ENCODE measurements at regions not wholly inside any gene's neighbourhood (a gene's known extent, or its start where the extent isn't known, plus 50 kb on each side); places are given as distances from the start of the nearest gene placed in this dataset.

DNA sequence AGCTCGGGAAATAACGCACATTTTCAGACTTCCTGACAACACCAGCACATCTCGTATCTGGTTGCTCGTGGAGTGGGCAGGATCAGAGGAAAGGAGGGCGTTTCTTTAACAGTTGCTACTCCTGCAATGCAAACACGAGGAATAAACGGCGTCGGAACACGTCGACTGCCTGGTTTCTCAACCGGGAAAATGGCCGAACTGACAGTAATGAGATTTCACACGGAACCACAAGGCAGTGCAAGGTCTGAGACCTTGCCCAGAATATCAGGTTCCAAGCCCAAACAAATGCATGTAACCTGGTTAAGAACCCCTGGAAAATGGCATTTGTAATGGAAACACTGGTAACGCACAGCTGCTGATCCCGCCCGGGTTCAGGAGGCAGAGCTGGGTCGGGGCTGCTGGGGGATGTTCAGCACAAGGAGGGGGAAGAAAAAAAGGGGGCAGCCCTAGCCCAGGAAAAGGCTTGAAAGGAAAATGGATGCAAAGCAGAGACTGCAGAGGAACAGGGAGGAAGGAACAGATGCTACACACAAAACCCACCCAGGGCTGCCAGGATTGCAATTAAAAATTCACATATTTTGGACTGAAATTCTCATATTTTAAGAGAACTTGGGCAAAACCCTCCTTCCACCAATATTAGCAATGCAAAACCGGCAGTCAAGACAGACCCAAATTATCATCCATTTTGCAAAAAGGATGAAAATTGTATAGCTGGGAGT is 61.6 kb upstream of the KLHL29 start:
- intact Hi-C loops (cut with DNase I): no loop called here
- 51 to 53% methylated on average over 19 of the region's 19 CpGs for WGBS, 2 donors
- no peaks in the 10 kb centered on the region for H3K4me1 ChIP-seq
- no peak overlapping the region for H3K27ac ChIP-seq
- H3K4me3 ChIP-seq: no peak overlapping the region
- FAIRE-seq (no peak), ATAC-seq (peak in 1 of 4 donors; percentile 16), DNase-seq (no peak)
- H3K36me3 ChIP-seq: no peaks in the 10 kb centered on the region
- TF ChIP-seq, protein P1, sequence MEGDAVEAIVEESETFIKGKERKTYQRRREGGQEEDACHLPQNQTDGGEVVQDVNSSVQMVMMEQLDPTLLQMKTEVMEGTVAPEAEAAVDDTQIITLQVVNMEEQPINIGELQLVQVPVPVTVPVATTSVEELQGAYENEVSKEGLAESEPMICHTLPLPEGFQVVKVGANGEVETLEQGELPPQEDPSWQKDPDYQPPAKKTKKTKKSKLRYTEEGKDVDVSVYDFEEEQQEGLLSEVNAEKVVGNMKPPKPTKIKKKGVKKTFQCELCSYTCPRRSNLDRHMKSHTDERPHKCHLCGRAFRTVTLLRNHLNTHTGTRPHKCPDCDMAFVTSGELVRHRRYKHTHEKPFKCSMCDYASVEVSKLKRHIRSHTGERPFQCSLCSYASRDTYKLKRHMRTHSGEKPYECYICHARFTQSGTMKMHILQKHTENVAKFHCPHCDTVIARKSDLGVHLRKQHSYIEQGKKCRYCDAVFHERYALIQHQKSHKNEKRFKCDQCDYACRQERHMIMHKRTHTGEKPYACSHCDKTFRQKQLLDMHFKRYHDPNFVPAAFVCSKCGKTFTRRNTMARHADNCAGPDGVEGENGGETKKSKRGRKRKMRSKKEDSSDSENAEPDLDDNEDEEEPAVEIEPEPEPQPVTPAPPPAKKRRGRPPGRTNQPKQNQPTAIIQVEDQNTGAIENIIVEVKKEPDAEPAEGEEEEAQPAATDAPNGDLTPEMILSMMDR (IDR thresholded peaks at IDR 0.05): no peak
- H3K27me3 ChIP-seq: no peaks in the 10 kb centered on the region
- no peaks in the 10 kb centered on the region for H3K9me3 ChIP-seq

DNA sequence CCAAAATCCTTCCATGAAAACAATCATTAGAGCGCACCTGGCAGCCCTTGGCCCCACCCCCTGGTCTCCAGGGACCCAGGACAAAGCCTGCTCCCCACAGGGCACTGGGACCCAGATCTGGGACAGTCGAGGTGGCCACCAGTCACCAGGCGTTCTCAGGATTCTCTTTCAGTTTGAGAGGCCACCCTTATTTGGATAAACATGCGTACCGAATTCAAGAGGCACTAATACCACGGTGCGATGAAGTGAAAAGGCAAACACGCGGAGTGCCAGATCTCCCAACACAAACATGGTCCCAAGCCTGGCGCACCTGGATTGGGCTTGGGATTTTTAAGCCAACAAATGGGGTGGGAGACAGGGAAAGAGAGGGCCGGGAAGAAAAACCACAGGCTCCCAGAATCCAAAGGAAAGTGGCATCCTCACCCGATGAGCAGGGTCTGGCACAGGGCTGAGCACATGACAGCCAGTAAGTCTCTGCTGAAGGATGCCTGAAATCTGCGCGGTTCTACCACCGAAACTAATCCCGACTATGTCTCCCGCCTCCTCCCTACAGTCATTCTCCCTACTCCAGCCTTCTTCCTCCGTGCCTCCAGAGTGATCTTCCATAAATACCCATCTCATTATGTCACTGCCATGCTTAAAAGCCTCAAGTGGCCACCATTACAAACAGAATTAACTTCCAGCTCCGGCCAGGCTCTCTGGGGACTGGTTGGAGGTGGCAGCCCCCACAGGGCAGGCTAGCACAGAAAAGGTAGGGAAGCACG is 60.9 kb upstream of the KLHL29 start:
- no peak overlapping the region for H3K27ac ChIP-seq
- H3K4me3 ChIP-seq: no peak overlapping the region
- no peak for ATAC-seq
- H3K4me1 ChIP-seq: no peaks in the 10 kb centered on the region
- H3K27me3 ChIP-seq: no peaks in the 10 kb centered on the region
- intact Hi-C loops (cut with DNase I): no loop called here
- TF ChIP-seq, protein P1 (IDR thresholded peaks at IDR 0.05): no peak
- no peak for FAIRE-seq
- no peaks in the 10 kb centered on the region for H3K36me3 ChIP-seq
- H3K9me3 ChIP-seq: no peaks in the 10 kb centered on the region
- DNase-seq: no peak
- 76 to 82% methylated on average over 20 of the region's 20 CpGs for WGBS, 2 donors

DNA sequence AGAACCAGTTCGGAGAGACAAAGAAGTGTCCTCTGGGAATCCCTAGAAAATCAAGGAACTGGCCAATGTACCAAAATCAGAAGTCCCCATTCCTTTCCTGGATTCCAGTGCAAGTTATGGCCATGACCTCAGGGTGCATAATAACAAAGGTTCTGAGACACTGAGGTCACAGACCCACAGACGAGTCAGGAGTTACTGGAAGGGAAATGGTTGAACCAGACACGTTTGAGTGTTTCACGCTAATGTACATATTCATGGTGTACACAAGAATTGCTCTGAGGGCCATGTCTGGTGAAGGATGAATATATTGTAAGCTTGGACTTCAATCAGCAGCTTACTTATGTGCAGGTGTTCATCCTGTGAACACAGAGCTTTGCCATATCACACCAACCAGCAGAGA is 58.6 kb upstream of the KLHL29 start:
- no peaks in the 10 kb centered on the region for H3K27me3 ChIP-seq
- DNase-seq (no peak), FAIRE-seq (no peak), ATAC-seq (no peak)
- no peak overlapping the region for H3K4me3 ChIP-seq
- no peaks in the 10 kb centered on the region for H3K9me3 ChIP-seq
- H3K4me1 ChIP-seq: no peaks in the 10 kb centered on the region
- intact Hi-C loops (cut with DNase I): no loop called here
- TF ChIP-seq, protein P1 (IDR thresholded peaks at IDR 0.05): no peak
- H3K36me3 ChIP-seq: no peaks in the 10 kb centered on the region
- WGBS, 2 donors: 50 to 58% methylated on average over 4 of the region's 4 CpGs
- no peak overlapping the region for H3K27ac ChIP-seq

DNA sequence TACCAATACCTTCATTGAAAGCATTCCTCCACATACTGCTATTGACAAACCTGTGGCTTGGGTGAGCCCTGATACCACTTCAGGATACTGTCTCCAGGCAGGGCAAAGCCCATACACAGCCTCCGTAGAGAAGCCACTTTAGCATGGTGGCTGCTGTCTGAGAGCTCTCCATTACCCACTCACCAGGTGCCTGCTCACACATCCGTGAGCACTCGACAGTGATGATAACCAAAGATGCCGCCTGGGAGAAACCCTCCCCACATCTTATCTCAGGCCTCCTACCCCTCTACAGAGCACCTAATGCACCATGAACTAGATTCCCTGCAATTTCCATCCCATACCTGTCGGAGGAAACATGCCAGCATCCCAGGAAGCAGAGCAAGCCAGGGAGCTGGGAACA is 57.6 kb upstream of the KLHL29 start:
- no peaks in the 10 kb centered on the region for H3K36me3 ChIP-seq
- 51 to 67% methylated on average over 5 of the region's 5 CpGs for WGBS, 2 donors
- no peak for ATAC-seq
- no peaks in the 10 kb centered on the region for H3K9me3 ChIP-seq
- H3K27me3 ChIP-seq: no peaks in the 10 kb centered on the region
- intact Hi-C loops (cut with DNase I): no loop called here
- TF ChIP-seq, protein P1 (IDR thresholded peaks at IDR 0.05): no peak
- H3K4me1 ChIP-seq: no peaks in the 10 kb centered on the region
- no peak overlapping the region for H3K4me3 ChIP-seq
- DNase-seq: no peak
- no peak overlapping the region for H3K27ac ChIP-seq
- no peak for FAIRE-seq

GRCh38 chr2:23327887-23328286 is 57.1 kb upstream of the KLHL29 start:
- no peak for ATAC-seq
- TF ChIP-seq, protein P1 (IDR thresholded peaks at IDR 0.05): no peak
- Histone ChIP-seq H3K27ac (no peak overlapping the region), H3K9me3 (no peaks in the 10 kb centered on the region), H3K4me1 (no peaks in the 10 kb centered on the region), H3K27me3 (no peaks in the 10 kb centered on the region), H3K4me3 (no peak overlapping the region), H3K36me3 (no peaks in the 10 kb centered on the region)
- 51 to 58% methylated on average over 3 of the region's 3 CpGs for WGBS, 2 donors
- intact Hi-C loops (cut with DNase I): no loop called here
- no peak for FAIRE-seq
- no peak for DNase-seq

All from pancreas (tissue), 10 donors.